ENCODE measurements at regions not wholly inside any gene's neighbourhood (a gene's known extent, or its start where the extent isn't known, plus 50 kb on each side); places are given as distances from the start of the nearest gene placed in this dataset.
A peak's percentile ranks its signal among the peaks of the same experiment; 100 is the strongest.

DNA sequence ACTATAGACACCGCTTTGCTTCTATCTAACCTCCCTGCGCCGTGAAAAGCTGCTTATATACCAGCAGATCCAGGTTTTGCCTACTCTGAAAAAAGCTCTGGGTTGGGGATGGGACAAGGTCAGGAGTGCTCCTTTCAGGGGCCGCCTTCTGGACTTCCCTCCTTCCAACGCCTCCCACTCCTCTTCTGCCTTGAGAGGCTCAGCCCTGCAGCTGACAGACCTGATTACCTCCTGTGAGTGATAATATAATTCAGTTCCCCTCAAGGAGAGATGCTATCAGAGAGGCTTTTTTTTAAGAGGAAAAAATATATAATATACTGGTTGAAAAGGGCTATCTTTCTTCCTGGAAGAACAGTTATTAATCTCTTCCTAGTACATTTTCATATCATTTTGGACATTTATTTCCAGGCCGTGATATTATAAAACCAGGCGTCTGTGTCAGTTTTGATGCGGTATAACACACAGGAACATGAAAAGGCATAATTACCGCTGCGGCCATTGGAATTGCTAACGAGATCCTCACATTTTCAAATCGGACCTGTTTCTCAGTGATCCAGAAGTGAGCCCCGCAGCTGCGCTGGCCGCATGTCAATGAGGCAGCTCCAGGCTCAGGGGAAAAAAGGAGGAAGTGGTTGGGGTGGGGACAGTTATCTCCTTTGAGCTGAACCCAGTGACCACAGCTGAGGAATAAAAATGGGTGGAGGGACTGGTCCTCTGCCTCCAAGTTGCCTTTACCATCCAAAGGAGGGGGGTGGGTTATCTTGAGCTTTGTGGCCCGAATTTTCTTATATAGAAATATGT lies 457.1 kb downstream of the TYW1 start:
- Mint-ChIP-seq H3K27me3 (peaks cover 17% of the 10 kb centered on the region), H3K9me3 (no peaks in the 10 kb centered on the region), H3K4me3 (no peak overlapping the region), H3K36me3 (peaks cover 5% of the 10 kb centered on the region), H3K4me1 (ENCODE audit: unreplicated experiment) (peaks cover 41% of the 10 kb centered on the region), H3K27ac (no peak overlapping the region)
- no peak for DNase-seq (ENCODE audit: extremely low spot score, unreplicated experiment)
- TF ChIP-seq, protein P1, sequence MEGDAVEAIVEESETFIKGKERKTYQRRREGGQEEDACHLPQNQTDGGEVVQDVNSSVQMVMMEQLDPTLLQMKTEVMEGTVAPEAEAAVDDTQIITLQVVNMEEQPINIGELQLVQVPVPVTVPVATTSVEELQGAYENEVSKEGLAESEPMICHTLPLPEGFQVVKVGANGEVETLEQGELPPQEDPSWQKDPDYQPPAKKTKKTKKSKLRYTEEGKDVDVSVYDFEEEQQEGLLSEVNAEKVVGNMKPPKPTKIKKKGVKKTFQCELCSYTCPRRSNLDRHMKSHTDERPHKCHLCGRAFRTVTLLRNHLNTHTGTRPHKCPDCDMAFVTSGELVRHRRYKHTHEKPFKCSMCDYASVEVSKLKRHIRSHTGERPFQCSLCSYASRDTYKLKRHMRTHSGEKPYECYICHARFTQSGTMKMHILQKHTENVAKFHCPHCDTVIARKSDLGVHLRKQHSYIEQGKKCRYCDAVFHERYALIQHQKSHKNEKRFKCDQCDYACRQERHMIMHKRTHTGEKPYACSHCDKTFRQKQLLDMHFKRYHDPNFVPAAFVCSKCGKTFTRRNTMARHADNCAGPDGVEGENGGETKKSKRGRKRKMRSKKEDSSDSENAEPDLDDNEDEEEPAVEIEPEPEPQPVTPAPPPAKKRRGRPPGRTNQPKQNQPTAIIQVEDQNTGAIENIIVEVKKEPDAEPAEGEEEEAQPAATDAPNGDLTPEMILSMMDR (conservative IDR thresholded peaks at IDR 0.05), result no peak

- peaks cover 17% of the 10 kb centered on the region for H3K27me3 Mint-ChIP-seq
- H3K9me3 Mint-ChIP-seq, result no peaks in the 10 kb centered on the region
- DNase-seq (ENCODE audit: extremely low spot score, unreplicated experiment), result no peak
- peaks cover 5% of the 10 kb centered on the region for H3K36me3 Mint-ChIP-seq
- H3K27ac Mint-ChIP-seq, result no peak overlapping the region
- TF ChIP-seq, protein P1 (conservative IDR thresholded peaks at IDR 0.05), result no peak
- H3K4me3 Mint-ChIP-seq, result no peak overlapping the region
- H3K4me1 Mint-ChIP-seq (ENCODE audit: unreplicated experiment), result peaks cover 37% of the 10 kb centered on the region
These were observed 458.9 kb downstream of the TYW1 start for GRCh38 chr7:67455508-67455907.

DNA sequence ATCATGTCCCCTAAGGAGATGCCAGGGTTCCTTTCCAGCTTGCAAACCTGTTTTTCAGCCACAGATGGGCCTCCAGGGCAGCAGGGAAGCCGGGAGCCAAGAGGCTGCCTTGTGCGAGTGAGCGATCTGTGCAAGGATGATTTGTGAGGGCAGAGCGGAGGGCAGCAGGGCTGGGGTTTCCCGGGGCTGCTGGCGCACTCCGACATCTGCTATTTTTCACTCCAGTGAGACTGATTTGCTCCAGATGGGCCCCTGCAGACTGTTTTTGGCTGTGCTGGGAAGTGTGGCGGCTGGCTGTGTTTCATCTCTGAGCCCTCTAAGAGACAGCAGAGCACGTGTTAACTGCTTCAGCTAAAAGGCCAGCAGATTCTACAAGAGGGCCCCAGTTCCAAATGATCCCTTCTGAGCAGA lies 466.2 kb downstream of the TYW1 start:
- Mint-ChIP-seq H3K9me3 (peaks cover 17% of the 10 kb centered on the region), H3K4me1 (ENCODE audit: unreplicated experiment) (peaks cover 32% of the 10 kb centered on the region), H3K4me3 (peak overlapping the region; percentile 35), H3K27me3 (peaks cover 3% of the 10 kb centered on the region), H3K27ac (peak overlapping the region; percentile 77), H3K36me3 (no peaks in the 10 kb centered on the region)
- TF ChIP-seq, protein P1 (conservative IDR thresholded peaks at IDR 0.05), result no peak
- DNase-seq (ENCODE audit: extremely low spot score, unreplicated experiment), result peak; percentile 84

- no peak for DNase-seq (ENCODE audit: extremely low spot score, unreplicated experiment)
- peaks cover 4% of the 10 kb centered on the region for H3K27me3 Mint-ChIP-seq
- peak overlapping the region; percentile 35 for H3K4me3 Mint-ChIP-seq
- H3K27ac Mint-ChIP-seq, result peak overlapping the region; percentile 77
- TF ChIP-seq, protein P1 (conservative IDR thresholded peaks at IDR 0.05), result no peak
- H3K9me3 Mint-ChIP-seq, result peaks cover 20% of the 10 kb centered on the region
- H3K36me3 Mint-ChIP-seq, result peaks cover 1% of the 10 kb centered on the region
- H3K4me1 Mint-ChIP-seq (ENCODE audit: unreplicated experiment), result peaks cover 30% of the 10 kb centered on the region
These were observed 466.7 kb downstream of the TYW1 start for GRCh38 chr7:67463316-67463715.

- peak overlapping the region; percentile 30 for H3K27ac Mint-ChIP-seq
- TF ChIP-seq, protein P1 (conservative IDR thresholded peaks at IDR 0.05), result no peak
- H3K9me3 Mint-ChIP-seq, result peaks cover 24% of the 10 kb centered on the region
- no peak for DNase-seq (ENCODE audit: extremely low spot score, unreplicated experiment)
- H3K4me1 Mint-ChIP-seq (ENCODE audit: unreplicated experiment), result peaks cover 30% of the 10 kb centered on the region
- H3K27me3 Mint-ChIP-seq, result peaks cover 7% of the 10 kb centered on the region
- H3K36me3 Mint-ChIP-seq, result peaks cover 6% of the 10 kb centered on the region
- H3K4me3 Mint-ChIP-seq, result peak overlapping the region; percentile 45
These were observed 467.4 kb downstream of the TYW1 start for GRCh38 chr7:67463983-67464382.

All from type B pancreatic cell (in vitro differentiated cells).